MM.1S (cell line): ENCODE measurements at regions not wholly inside any gene's neighbourhood (a gene's known extent, or its start where the extent isn't known, plus 50 kb on each side); places are given as distances from the start of the nearest gene placed in this dataset.

Experiments
- CTCF ChIP-seq: fragments of 300-600 bp; sonication (generic); IDR thresholded peaks from 2 replicates; pipeline ENCODE4 v1.5.1; 2016; ENCODE audit warnings: antibody characterized with exemption, low read length, mixed read lengths
- EZH2 ChIP-seq: fragments of 300-600 bp; sonication (generic); optimal IDR thresholded peaks from 2 replicates; pipeline ENCODE3; 2017; ENCODE audit warnings: low read depth, mild to moderate bottlenecking, antibody characterized with exemption, low read length, mixed read lengths

DNA sequence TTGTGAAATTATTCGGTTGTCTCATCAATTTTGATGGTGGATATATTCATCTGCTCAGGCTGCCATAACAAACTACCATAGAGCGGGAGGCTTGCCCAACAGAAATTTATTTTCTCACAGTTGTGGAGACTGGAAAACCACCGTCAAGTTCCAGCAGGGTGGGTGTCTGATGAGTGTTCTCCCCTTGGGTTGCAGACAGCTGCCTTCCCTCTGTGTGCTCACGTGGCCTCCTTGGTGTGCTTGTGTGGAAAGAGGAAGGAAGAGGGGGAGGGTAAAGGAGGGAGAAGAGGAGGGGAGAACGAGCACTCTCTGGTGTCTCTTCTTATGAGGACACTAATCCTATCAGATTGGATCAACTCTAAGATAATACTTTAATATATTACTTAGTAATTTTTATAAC lies 123.8 kb upstream of the TEX13D start:
- TF ChIP-seq CTCF (no peak), EZH2 (no peak)
